ENCODE measurements at regions not wholly inside any gene's neighbourhood (a gene's known extent, or its start where the extent isn't known, plus 50 kb on each side); places are given as distances from the start of the nearest gene placed in this dataset.

- Histone ChIP-seq H3K27ac (replicated peaks in 1 of 4) (no peak overlapping the region), H3K4me3 (no peak overlapping the region), H3K9me3 (no peaks in the 10 kb centered on the region), H3K27me3 (no peaks in the 10 kb centered on the region), H3K36me3 (no peaks in the 10 kb centered on the region), H3K4me1 (no peaks in the 10 kb centered on the region)
- TF ChIP-seq POLR2AphosphoS5 (IDR thresholded peaks at IDR 0.05): no peak
- no peak for TF ChIP-seq EP300 (IDR thresholded peaks at IDR 0.05)
- TF ChIP-seq, protein P1, sequence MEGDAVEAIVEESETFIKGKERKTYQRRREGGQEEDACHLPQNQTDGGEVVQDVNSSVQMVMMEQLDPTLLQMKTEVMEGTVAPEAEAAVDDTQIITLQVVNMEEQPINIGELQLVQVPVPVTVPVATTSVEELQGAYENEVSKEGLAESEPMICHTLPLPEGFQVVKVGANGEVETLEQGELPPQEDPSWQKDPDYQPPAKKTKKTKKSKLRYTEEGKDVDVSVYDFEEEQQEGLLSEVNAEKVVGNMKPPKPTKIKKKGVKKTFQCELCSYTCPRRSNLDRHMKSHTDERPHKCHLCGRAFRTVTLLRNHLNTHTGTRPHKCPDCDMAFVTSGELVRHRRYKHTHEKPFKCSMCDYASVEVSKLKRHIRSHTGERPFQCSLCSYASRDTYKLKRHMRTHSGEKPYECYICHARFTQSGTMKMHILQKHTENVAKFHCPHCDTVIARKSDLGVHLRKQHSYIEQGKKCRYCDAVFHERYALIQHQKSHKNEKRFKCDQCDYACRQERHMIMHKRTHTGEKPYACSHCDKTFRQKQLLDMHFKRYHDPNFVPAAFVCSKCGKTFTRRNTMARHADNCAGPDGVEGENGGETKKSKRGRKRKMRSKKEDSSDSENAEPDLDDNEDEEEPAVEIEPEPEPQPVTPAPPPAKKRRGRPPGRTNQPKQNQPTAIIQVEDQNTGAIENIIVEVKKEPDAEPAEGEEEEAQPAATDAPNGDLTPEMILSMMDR (IDR thresholded peaks at IDR 0.05): no peak
- TF ChIP-seq POLR2A (IDR thresholded peaks at IDR 0.05; ENCODE audit: low read depth): no peak
- no peak for DNase-seq (ENCODE audit: extremely low spot score)
- WGBS: 87% methylated on average over 1 of the region's 1 CpG
- intact Hi-C loops (cut with DNase I): no loop called here
Measured at GRCh38 chr6:48169635-48170034, 58.6 kb upstream of the PTCHD4 start.

Small RNAs in the stretch of these regions (small RNA-seq; reads per million reads assigned to genes)
- gene FO393413.1: 0 reads per million in 3 donors
- gene RNU7-65P: 0 reads per million in 3 donors

Data from esophagus muscularis mucosa (tissue), 4 donors.